ENCODE measurements at regions not wholly inside any gene's neighbourhood (a gene's known extent, or its start where the extent isn't known, plus 50 kb on each side); places are given as distances from the start of the nearest gene placed in this dataset.

- H3K79me2 ChIP-seq (ENCODE audit: control insufficient read depth in 1 of 2, insufficient read depth in 2 of 2, low read length in 2 of 2) = no peaks in the 10 kb centered on the region
- TF ChIP-seq POLR2AphosphoS5 (IDR thresholded peaks at IDR 0.05; ENCODE audit: low read depth, low read length) = no peak
- no peak for TF ChIP-seq FOSL1 (IDR thresholded peaks at IDR 0.05; ENCODE audit: insufficient read depth, low read depth, low read length)
- TF ChIP-seq RBBP5 (IDR thresholded peaks at IDR 0.05; ENCODE audit: borderline replicate concordance, low read depth, low read length) = no peak
- no peak for TF ChIP-seq SIRT6 (IDR thresholded peaks at IDR 0.05; ENCODE audit: low read length)
- TF ChIP-seq KDM1A (IDR thresholded peaks at IDR 0.05; ENCODE audit: borderline replicate concordance, low read length) = no peak
- no peak for TF ChIP-seq MAX (IDR thresholded peaks at IDR 0.05)
- no peak for TF ChIP-seq HDAC2 (IDR thresholded peaks at IDR 0.05; ENCODE audit: borderline replicate concordance in 1 of 2, low read depth in 2 of 2, low read length in 2 of 2)
- TF ChIP-seq EZH2 (IDR thresholded peaks at IDR 0.05; ENCODE audit: low read depth, low read length, severe bottlenecking) = no peak
- TF ChIP-seq JUND (IDR thresholded peaks at IDR 0.05; ENCODE audit: low read length) = no peak
- TF ChIP-seq RFX5 (IDR thresholded peaks at IDR 0.05; ENCODE audit: borderline replicate concordance, low read depth, low read length) = no peak
- no peak for TF ChIP-seq CHD1 (IDR thresholded peaks at IDR 0.05; ENCODE audit: low read depth, low read length)
- no peak for TF ChIP-seq TEAD4 (IDR thresholded peaks at IDR 0.05; ENCODE audit: low read depth, low read length)
Measured at GRCh38 chr13:99908140-99908803, 63.3 kb downstream of the ZIC5 start.

More at GRCh38 chr13:99908140-99908803, 63.3 kb downstream of the ZIC5 start:
- Histone ChIP-seq H4K5ac (ENCODE audit: insufficient read length, low read depth, low read length) (no peak overlapping the region), H3K14ac (ENCODE audit: insufficient read length) (no peak overlapping the region), H3K56ac (replicated peaks; ENCODE audit: insufficient read length, low read depth, low read length) (no peak overlapping the region), H3K4me2 (ENCODE audit: insufficient read depth in 1 of 2, low read depth in 2 of 2, low read length in 2 of 2) (no peak overlapping the region), H4K91ac (replicated peaks; ENCODE audit: insufficient read length, low read length) (no peak overlapping the region), H3K36me3 (ENCODE audit: control insufficient read depth in 2 of 4, insufficient read depth in 4 of 4, low read length in 3 of 4) (no peaks in the 10 kb centered on the region), H2AFZ (ENCODE audit: low read length) (no peak overlapping the region), H2BK15ac (ENCODE audit: low read length) (peak overlapping the region; percentile 65; the same call in 1 of the 2 replicates), H2BK12ac (ENCODE audit: low read depth, low read length) (0 out of 2 replicates have a peak overlapping the region, but pooled peaks have one; percentile 44), H3K27ac (ENCODE audit: low read depth, low read length) (no peak overlapping the region), H2BK5ac (ENCODE audit: low read depth, low read length) (0 out of 2 replicates have a peak overlapping the region, but pooled peaks have one; percentile 27), H4K20me1 (replicated peaks in 1 of 2; ENCODE audit: control insufficient read depth in 1 of 2, insufficient read depth in 2 of 2, low read length in 2 of 2) (no peaks in the 10 kb centered on the region), H3K9ac (replicated peaks in 1 of 4; ENCODE audit: extremely low read depth in 1 of 4, low read depth in 3 of 4, low read length in 3 of 4) (no peak overlapping the region; a peak in 1 of 7 replicates), H3K23me2 (ENCODE audit: low read depth, low read length) (no peaks in the 10 kb centered on the region), H3K18ac (ENCODE audit: extremely low read depth, low read length) (peak overlapping the region; percentile 42; the same call in 1 of the 2 replicates), H3K23ac (ENCODE audit: insufficient read length) (no peak overlapping the region), H3K9me3 (ENCODE audit: insufficient read depth in 2 of 2, low read depth in 1 of 2, low read length in 1 of 2) (no peaks in the 10 kb centered on the region), H3K4me3 (ENCODE audit: extremely low read depth in 1 of 4, insufficient read depth in 2 of 4, low read depth in 3 of 4, low read length in 4 of 4) (no peak overlapping the region), H3K79me1 (ENCODE audit: low read depth, low read length) (no peaks in the 10 kb centered on the region), H3K4ac (replicated peaks; ENCODE audit: insufficient read length, low read depth, low read length) (no peak overlapping the region), H3K4me1 (replicated peaks in 1 of 4; ENCODE audit: control insufficient read depth in 3 of 4, insufficient read depth in 4 of 4, low read length in 3 of 4) (peaks cover 1 to 9% (median 3%) of the 10 kb centered on the region in 4 experiments; a peak in 4 of 7 replicates), H3K27me3 (replicated peaks in 1 of 4; ENCODE audit: control insufficient read depth in 3 of 4, extremely low read depth in 1 of 4, insufficient read depth in 3 of 4, low read length in 3 of 4) (no peaks in the 10 kb centered on the region; a peak in 1 of 7 replicates), H2BK120ac (replicated peaks; ENCODE audit: low read depth, low read length) (no peak overlapping the region), H2BK20ac (ENCODE audit: low read length) (0 out of 2 replicates have a peak overlapping the region, but pooled peaks have one; percentile 16), H2AK5ac (ENCODE audit: low read depth, low read length) (no peak overlapping the region), H4K8ac (ENCODE audit: extremely low read depth, insufficient read depth, low read length) (no peak overlapping the region)
- no peak for DNase-seq (ENCODE audit: low read depth in 1 of 2, low spot score in 2 of 2)
- 85% methylated on average over 5 of the region's 5 CpGs; no CpG with 5 or more reads in 1 of the 2 experiments for WGBS, 2 experiments (ENCODE audit: extremely low coverage in 1 of 2, insufficient coverage in 1 of 2, insufficient read length in 1 of 2, insufficient replicate concordance in 2 of 2, low coverage in 1 of 2, low lambda C conversion rate in 2 of 2, missing lambda C conversion rate in 1 of 2)
- no peak for FAIRE-seq
- ChIA-PET POLR2A (ENCODE audit: partially characterized antibody) (interaction anchor here (0.8 to 1.6 kb wide), 3 partner anchors 10 to 51 kb away, joined by 3 read pairs; no protein-coding TSS in a partner anchor), CTCF (ENCODE audit: partially characterized antibody) (interaction anchor here (0.7 to 5.7 kb wide), 16 partner anchors 7 to 614 kb away, joined by 3 to 45 read pairs (median 4); no protein-coding TSS in a partner anchor)

Measured in H1 (cell line).